GM20431 (cell line): ENCODE measurements at regions not wholly inside any gene's neighbourhood (a gene's known extent, or its start where the extent isn't known, plus 50 kb on each side); places are given as distances from the start of the nearest gene placed in this dataset.
"Not testable (repeated sequence)": the region's sequence is repeated elsewhere in the genome, so short reads cannot be mapped to it uniquely, and the experiment has no call there.

ENCODE experiments used
- in situ Hi-C: fragments of 300-500 bp; cut with MseI, MboI; formaldehyde crosslinking; loops from one replicate; pipeline ENCODE4 v1.15.0; 2020; ENCODE audit warnings: low sequenced_read_pairs; ENCODE audit not compliant: unreplicated experiment

GRCh38 chr6:121592261-121592935, 157.0 kb downstream of the GJA1 start:
- in situ Hi-C loops = no loop called here

- in situ Hi-C loops = no loop called here
These were observed 157.7 kb downstream of the GJA1 start for GRCh38 chr6:121593011-121593641.

GRCh38 chr6:121594053-121594452, 158.6 kb downstream of the GJA1 start:
- in situ Hi-C loops = no loop called here

GRCh38 chr6:121595646-121596045, 160.2 kb downstream of the GJA1 start:
- in situ Hi-C loops = no loop called here

- in situ Hi-C loops = no loop called here
These were observed 161.0 kb downstream of the GJA1 start for GRCh38 chr6:121596441-121596840.

- in situ Hi-C loops = no loop called here
These were observed 162.2 kb downstream of the GJA1 start for GRCh38 chr6:121597654-121598053.

GRCh38 chr6:121599331-121599730, 163.9 kb downstream of the GJA1 start:
- in situ Hi-C loops = not testable (repeated sequence)

GRCh38 chr6:121600389-121601168, 165.1 kb downstream of the GJA1 start:
- in situ Hi-C loops = no loop called here

- in situ Hi-C loops = no loop called here
These were observed 168.0 kb downstream of the GJA1 start for GRCh38 chr6:121603486-121603885.

GRCh38 chr6:121607721-121608120, 172.3 kb downstream of the GJA1 start:
- in situ Hi-C loops = no loop called here

GRCh38 chr6:121608270-121608669, 172.8 kb downstream of the GJA1 start:
- in situ Hi-C loops = no loop called here

GRCh38 chr6:121609281-121609680, 173.8 kb downstream of the GJA1 start:
- in situ Hi-C loops = no loop called here

GRCh38 chr6:121612927-121613326, 177.5 kb downstream of the GJA1 start:
- in situ Hi-C loops = no loop called here

- in situ Hi-C loops = no loop called here
These were observed 178.7 kb downstream of the GJA1 start for GRCh38 chr6:121614115-121614514.

GRCh38 chr6:121615493-121615892, 180.0 kb downstream of the GJA1 start:
- in situ Hi-C loops = no loop called here

- in situ Hi-C loops = no loop called here
These were observed 181.0 kb downstream of the GJA1 start for GRCh38 chr6:121616406-121616805.

- in situ Hi-C loops = no loop called here
These were observed 181.9 kb downstream of the GJA1 start for GRCh38 chr6:121617388-121617787.

GRCh38 chr6:121619013-121619412, 183.6 kb downstream of the GJA1 start:
- in situ Hi-C loops = no loop called here

- in situ Hi-C loops = no loop called here
These were observed 184.7 kb downstream of the GJA1 start for GRCh38 chr6:121619987-121620740.

GRCh38 chr6:121627761-121628160, 192.3 kb downstream of the GJA1 start:
- in situ Hi-C loops = no loop called here
